ENCODE measurements at regions not wholly inside any gene's neighbourhood (a gene's known extent, or its start where the extent isn't known, plus 50 kb on each side); places are given as distances from the start of the nearest gene placed in this dataset.
A peak's percentile ranks its signal among the peaks of the same experiment; 100 is the strongest.

DNA sequence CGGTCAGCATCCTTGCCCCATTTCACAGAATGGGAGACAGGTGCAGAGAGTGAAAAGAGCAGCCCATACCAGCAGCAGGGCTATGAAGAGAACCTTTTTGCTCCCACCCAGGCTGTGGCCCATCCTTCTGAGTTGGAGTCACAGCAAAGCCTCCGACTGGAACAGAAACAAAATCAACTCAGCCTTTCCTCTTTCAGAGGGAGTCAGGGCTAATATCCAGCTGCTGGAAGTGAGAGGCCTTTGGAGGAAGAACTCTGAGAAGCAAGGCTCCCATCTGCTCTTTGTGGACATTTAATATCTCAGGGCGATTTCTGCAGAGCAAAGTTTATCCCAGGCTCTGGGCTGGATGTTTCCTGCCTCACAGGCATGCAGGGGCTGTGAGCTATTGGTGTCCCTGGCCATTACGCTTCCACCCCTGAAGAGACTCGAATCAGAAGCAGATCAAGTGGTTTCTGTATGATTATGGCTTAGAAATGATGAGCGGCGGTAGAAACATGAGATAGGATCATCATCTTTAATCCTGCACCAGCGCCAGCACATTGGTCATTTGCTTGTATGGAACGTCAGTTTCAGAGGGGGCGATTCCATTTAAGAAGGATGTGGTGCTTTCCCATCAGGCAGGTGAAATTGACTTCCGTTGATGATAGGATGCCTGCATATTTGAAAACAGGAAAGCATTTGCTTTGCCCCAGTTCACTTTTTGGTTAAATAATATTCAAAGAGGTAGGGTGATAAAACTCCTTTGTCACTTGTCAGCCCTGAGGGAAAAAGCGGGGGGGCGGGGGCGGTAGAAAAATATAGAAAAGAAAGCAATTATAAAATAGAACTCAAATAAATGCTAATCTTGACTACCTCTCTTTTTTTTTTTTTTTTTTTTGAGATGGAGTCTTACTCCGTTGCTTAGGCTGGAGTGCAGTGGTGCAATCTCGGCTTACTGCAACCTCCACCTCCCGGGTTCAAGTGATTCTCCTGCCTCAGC is 152.4 kb downstream of the LRRC30 start:
- Histone ChIP-seq H3K4me1 (ENCODE audit: control extremely low read depth in 1 of 4, control insufficient read depth in 4 of 4, insufficient read depth in 4 of 4, low read length in 3 of 4) (peaks cover 0 to 10% (median 2%) of the 10 kb centered on the region in 4 experiments), H3K27ac (ENCODE audit: insufficient read depth in 1 of 2, low read depth in 1 of 2, low read length in 2 of 2, poor library complexity in 1 of 2, severe bottlenecking in 2 of 2) (no peak overlapping the region), H3K27me3 (replicated peaks in 2 of 5; ENCODE audit: control insufficient read depth in 4 of 5, insufficient read depth in 5 of 5, low read length in 4 of 5) (no peaks in the 10 kb centered on the region), H3K4me3 (ENCODE audit: control insufficient read depth in 1 of 7, extremely low read depth in 1 of 7, insufficient read depth in 4 of 7, low read depth in 2 of 7, low read length in 6 of 7) (no peak overlapping the region), H3K9me3 (ENCODE audit: control extremely low read depth in 1 of 5, control insufficient read depth in 4 of 5, insufficient read depth in 2 of 5, low read depth in 1 of 5, low read length in 4 of 5) (no peaks in the 10 kb centered on the region), H3K36me3 (ENCODE audit: control insufficient read depth in 4 of 4, insufficient read depth in 4 of 4, low read length in 3 of 4) (no peaks in the 10 kb centered on the region)
- peak in 1 of 3 donors; percentile 6 for DNase-seq
- ChIA-PET POLR2A (no interaction called here), CTCF (no interaction called here)
- WGBS (ENCODE audit: insufficient coverage), result 67% methylated on average over 11 of the region's 17 CpGs

GRCh38 chr18:7388741-7389140 is 157.9 kb downstream of the LRRC30 start:
- no peaks in the 10 kb centered on the region for H3K27me3 ChIP-seq (replicated peaks in 2 of 5; ENCODE audit: control insufficient read depth in 4 of 5, insufficient read depth in 5 of 5, low read length in 4 of 5)
- POLR2A ChIA-PET, result no interaction called here
- no peaks in the 10 kb centered on the region for H3K36me3 ChIP-seq (ENCODE audit: control insufficient read depth in 4 of 4, insufficient read depth in 4 of 4, low read length in 3 of 4)
- CTCF ChIA-PET, result interaction anchor here (1.3 kb wide), 1 partner anchor 21 kb away, joined by 3 read pairs; no protein-coding TSS in a partner anchor
- no peak overlapping the region for H3K4me3 ChIP-seq (ENCODE audit: control insufficient read depth in 1 of 7, extremely low read depth in 1 of 7, insufficient read depth in 4 of 7, low read depth in 2 of 7, low read length in 6 of 7)
- 73% methylated on average over 5 of the region's 5 CpGs for WGBS (ENCODE audit: insufficient coverage)
- H3K27ac ChIP-seq (ENCODE audit: insufficient read depth in 1 of 2, low read depth in 1 of 2, low read length in 2 of 2, poor library complexity in 1 of 2, severe bottlenecking in 2 of 2), result no peak overlapping the region
- no peaks in the 10 kb centered on the region for H3K9me3 ChIP-seq (ENCODE audit: control extremely low read depth in 1 of 5, control insufficient read depth in 4 of 5, insufficient read depth in 2 of 5, low read depth in 1 of 5, low read length in 4 of 5)
- no peaks in the 10 kb centered on the region for H3K4me1 ChIP-seq (ENCODE audit: control extremely low read depth in 1 of 4, control insufficient read depth in 4 of 4, insufficient read depth in 4 of 4, low read length in 3 of 4)
- DNase-seq, result no peak

DNA sequence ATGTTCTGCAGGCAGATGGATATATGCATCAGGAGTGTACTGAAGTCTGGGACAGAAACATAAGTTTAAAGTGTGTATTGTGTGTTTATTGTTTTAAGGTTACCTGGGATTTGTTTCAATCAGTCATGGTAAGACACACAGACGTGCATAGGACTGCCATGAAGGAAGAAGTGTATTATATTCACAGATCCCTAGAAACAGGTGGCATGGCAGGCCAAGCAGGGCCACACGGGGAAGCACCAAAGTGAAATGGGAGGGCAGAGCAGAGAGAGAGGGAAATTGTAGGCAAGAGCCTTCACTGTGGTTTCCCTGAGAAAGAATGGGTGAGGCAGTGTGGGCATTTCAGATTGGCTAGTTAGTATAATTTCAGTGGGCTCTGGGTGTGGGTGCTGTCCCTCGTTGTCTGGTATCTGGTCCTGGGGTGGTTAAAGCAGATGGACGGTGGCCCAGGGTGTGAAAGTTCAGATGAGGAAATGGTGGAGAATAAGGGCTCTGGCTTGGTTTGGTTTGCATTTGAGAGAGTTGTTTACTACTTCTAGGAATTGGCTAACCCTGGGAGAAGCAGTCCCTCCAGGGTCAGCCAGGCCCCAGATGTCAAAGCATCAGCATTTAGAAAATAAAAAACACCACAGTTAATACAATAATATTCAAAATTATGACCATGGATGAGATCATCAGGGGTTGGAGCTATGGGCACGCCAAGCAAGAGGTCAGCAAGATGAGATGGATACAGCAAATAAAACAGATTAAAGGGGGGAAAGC is 160.0 kb downstream of the LRRC30 start:
- Histone ChIP-seq H3K9me3 (ENCODE audit: control extremely low read depth in 1 of 5, control insufficient read depth in 4 of 5, insufficient read depth in 2 of 5, low read depth in 1 of 5, low read length in 4 of 5) (no peaks in the 10 kb centered on the region), H3K4me1 (ENCODE audit: control extremely low read depth in 1 of 4, control insufficient read depth in 4 of 4, insufficient read depth in 4 of 4, low read length in 3 of 4) (no peaks in the 10 kb centered on the region), H3K4me3 (ENCODE audit: control insufficient read depth in 1 of 7, extremely low read depth in 1 of 7, insufficient read depth in 4 of 7, low read depth in 2 of 7, low read length in 6 of 7) (no peak overlapping the region), H3K36me3 (ENCODE audit: control insufficient read depth in 4 of 4, insufficient read depth in 4 of 4, low read length in 3 of 4) (no peaks in the 10 kb centered on the region), H3K27ac (ENCODE audit: insufficient read depth in 1 of 2, low read depth in 1 of 2, low read length in 2 of 2, poor library complexity in 1 of 2, severe bottlenecking in 2 of 2) (no peak overlapping the region), H3K27me3 (replicated peaks in 2 of 5; ENCODE audit: control insufficient read depth in 4 of 5, insufficient read depth in 5 of 5, low read length in 4 of 5) (no peaks in the 10 kb centered on the region)
- no peak for DNase-seq
- 97% methylated on average over 4 of the region's 5 CpGs for WGBS (ENCODE audit: insufficient coverage)
- CTCF ChIA-PET, result no interaction called here
- POLR2A ChIA-PET, result no interaction called here

DNA sequence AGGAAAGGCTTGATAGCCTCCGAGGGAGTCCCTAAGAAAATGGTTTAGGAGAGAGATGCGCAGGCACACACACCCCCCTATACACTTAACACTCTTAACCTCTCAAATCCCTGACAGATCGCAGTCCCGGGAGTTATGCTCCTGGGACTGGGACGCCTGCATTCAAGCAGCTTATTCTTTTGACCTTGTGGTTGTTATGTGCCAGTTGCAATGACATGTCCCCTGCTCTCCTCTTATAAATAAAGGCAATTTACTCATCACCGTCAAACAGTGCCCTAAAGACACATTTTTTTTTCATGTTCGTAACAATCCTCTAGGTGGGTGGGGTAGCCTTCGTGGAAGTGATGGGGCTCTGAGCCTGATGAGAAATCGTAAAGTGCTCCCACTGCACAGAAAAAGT is 162.2 kb downstream of the LRRC30 start:
- no peaks in the 10 kb centered on the region for H3K36me3 ChIP-seq (ENCODE audit: control insufficient read depth in 4 of 4, insufficient read depth in 4 of 4, low read length in 3 of 4)
- H3K4me3 ChIP-seq (ENCODE audit: control insufficient read depth in 1 of 7, extremely low read depth in 1 of 7, insufficient read depth in 4 of 7, low read depth in 2 of 7, low read length in 6 of 7), result no peak overlapping the region
- no peaks in the 10 kb centered on the region for H3K27me3 ChIP-seq (replicated peaks in 2 of 5; ENCODE audit: control insufficient read depth in 4 of 5, insufficient read depth in 5 of 5, low read length in 4 of 5)
- ChIA-PET POLR2A (no interaction called here), CTCF (no interaction called here)
- no peak overlapping the region for H3K27ac ChIP-seq (ENCODE audit: insufficient read depth in 1 of 2, low read depth in 1 of 2, low read length in 2 of 2, poor library complexity in 1 of 2, severe bottlenecking in 2 of 2)
- no peak for DNase-seq
- no peaks in the 10 kb centered on the region for H3K4me1 ChIP-seq (ENCODE audit: control extremely low read depth in 1 of 4, control insufficient read depth in 4 of 4, insufficient read depth in 4 of 4, low read length in 3 of 4)
- 100% methylated on average over 4 of the region's 9 CpGs for WGBS (ENCODE audit: insufficient coverage)
- no peaks in the 10 kb centered on the region for H3K9me3 ChIP-seq (ENCODE audit: control extremely low read depth in 1 of 5, control insufficient read depth in 4 of 5, insufficient read depth in 2 of 5, low read depth in 1 of 5, low read length in 4 of 5)

DNA sequence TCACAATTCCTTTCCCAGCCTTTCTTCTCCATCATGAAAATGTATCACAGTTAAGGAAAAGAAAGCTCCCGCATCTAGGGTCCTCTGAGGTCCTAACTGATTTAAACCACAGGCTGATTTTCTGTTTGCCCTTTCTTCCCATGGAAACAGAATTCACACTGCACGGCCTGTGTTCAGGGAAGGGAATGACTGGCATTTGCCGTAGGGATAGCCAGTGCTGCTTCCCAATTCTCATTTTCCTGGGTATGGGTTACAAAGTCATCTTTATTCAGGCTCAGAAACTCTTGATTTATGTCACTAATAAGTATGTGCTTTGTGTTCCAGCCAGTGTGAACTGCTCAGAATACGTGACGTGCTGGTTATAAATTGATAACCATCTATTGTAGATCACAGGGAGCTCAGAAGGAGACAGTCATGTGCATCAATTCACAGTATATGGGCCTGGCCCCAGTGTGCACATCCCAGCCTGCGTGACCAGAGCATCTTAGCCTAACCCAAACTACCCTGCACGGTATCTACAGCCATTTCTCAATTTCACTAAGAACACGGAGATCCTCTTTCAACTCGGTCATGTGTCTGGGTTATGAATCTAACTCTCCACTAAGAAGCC is 163.3 kb downstream of the LRRC30 start:
- no peak overlapping the region for H3K27ac ChIP-seq (ENCODE audit: insufficient read depth in 1 of 2, low read depth in 1 of 2, low read length in 2 of 2, poor library complexity in 1 of 2, severe bottlenecking in 2 of 2)
- H3K4me1 ChIP-seq (ENCODE audit: control extremely low read depth in 1 of 4, control insufficient read depth in 4 of 4, insufficient read depth in 4 of 4, low read length in 3 of 4), result no peaks in the 10 kb centered on the region
- WGBS (ENCODE audit: insufficient coverage), result 95% methylated on average over 6 of the region's 9 CpGs
- no peaks in the 10 kb centered on the region for H3K27me3 ChIP-seq (replicated peaks in 2 of 5; ENCODE audit: control insufficient read depth in 4 of 5, insufficient read depth in 5 of 5, low read length in 4 of 5)
- ChIA-PET CTCF (no interaction called here), POLR2A (no interaction called here)
- H3K9me3 ChIP-seq (ENCODE audit: control extremely low read depth in 1 of 5, control insufficient read depth in 4 of 5, insufficient read depth in 2 of 5, low read depth in 1 of 5, low read length in 4 of 5), result no peaks in the 10 kb centered on the region
- H3K4me3 ChIP-seq (ENCODE audit: control insufficient read depth in 1 of 7, extremely low read depth in 1 of 7, insufficient read depth in 4 of 7, low read depth in 2 of 7, low read length in 6 of 7), result no peak overlapping the region
- no peak for DNase-seq
- H3K36me3 ChIP-seq (ENCODE audit: control insufficient read depth in 4 of 4, insufficient read depth in 4 of 4, low read length in 3 of 4), result no peaks in the 10 kb centered on the region

GRCh38 chr18:7395566-7395965 is 164.7 kb downstream of the LRRC30 start:
- no peaks in the 10 kb centered on the region for H3K27me3 ChIP-seq (replicated peaks in 2 of 5; ENCODE audit: control insufficient read depth in 4 of 5, insufficient read depth in 5 of 5, low read length in 4 of 5)
- ChIA-PET CTCF (no interaction called here), POLR2A (interaction anchor here (0.6 kb wide), 1 partner anchor 40 kb away, joined by 4 read pairs; no protein-coding TSS in a partner anchor)
- WGBS (ENCODE audit: insufficient coverage), result 100% methylated on average over 2 of the region's 4 CpGs
- no peaks in the 10 kb centered on the region for H3K36me3 ChIP-seq (ENCODE audit: control insufficient read depth in 4 of 4, insufficient read depth in 4 of 4, low read length in 3 of 4)
- no peak overlapping the region for H3K4me3 ChIP-seq (ENCODE audit: control insufficient read depth in 1 of 7, extremely low read depth in 1 of 7, insufficient read depth in 4 of 7, low read depth in 2 of 7, low read length in 6 of 7)
- DNase-seq, result no peak
- no peaks in the 10 kb centered on the region for H3K4me1 ChIP-seq (ENCODE audit: control extremely low read depth in 1 of 4, control insufficient read depth in 4 of 4, insufficient read depth in 4 of 4, low read length in 3 of 4)
- no peak overlapping the region for H3K27ac ChIP-seq (ENCODE audit: insufficient read depth in 1 of 2, low read depth in 1 of 2, low read length in 2 of 2, poor library complexity in 1 of 2, severe bottlenecking in 2 of 2)
- H3K9me3 ChIP-seq (ENCODE audit: control extremely low read depth in 1 of 5, control insufficient read depth in 4 of 5, insufficient read depth in 2 of 5, low read depth in 1 of 5, low read length in 4 of 5), result no peaks in the 10 kb centered on the region

DNA sequence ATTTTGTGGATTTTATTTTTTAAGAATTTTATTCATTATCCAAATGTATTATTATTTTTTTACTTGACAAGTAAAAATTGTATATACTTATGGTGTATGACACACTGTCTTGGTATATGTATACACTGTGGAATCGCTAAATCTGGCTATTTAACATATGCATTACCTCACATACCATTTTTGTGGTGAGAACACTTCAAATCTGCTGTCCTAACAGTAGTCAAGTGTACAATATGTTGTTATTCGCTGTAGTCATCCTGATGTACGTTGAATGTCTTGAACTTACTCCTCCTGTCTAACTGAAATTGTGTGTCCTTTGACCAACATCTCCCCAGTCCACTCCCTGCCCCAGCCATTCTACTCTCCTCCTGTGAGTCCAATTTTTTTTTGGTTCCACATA is 153.2 kb upstream of the PTPRM start:
- CTCF ChIA-PET, result no interaction called here
- Histone ChIP-seq H3K36me3 (ENCODE audit: control insufficient read depth in 4 of 4, insufficient read depth in 4 of 4, low read length in 3 of 4) (no peaks in the 10 kb centered on the region), H3K4me1 (ENCODE audit: control extremely low read depth in 1 of 4, control insufficient read depth in 4 of 4, insufficient read depth in 4 of 4, low read length in 3 of 4) (peaks cover 0 to 20% (median 9%) of the 10 kb centered on the region in 4 experiments), H3K27ac (ENCODE audit: insufficient read depth in 1 of 2, low read depth in 1 of 2, low read length in 2 of 2, poor library complexity in 1 of 2, severe bottlenecking in 2 of 2) (no peak overlapping the region), H3K4me3 (ENCODE audit: control insufficient read depth in 1 of 7, extremely low read depth in 1 of 7, insufficient read depth in 4 of 7, low read depth in 2 of 7, low read length in 6 of 7) (no peak overlapping the region), H3K27me3 (replicated peaks in 2 of 5; ENCODE audit: control insufficient read depth in 4 of 5, insufficient read depth in 5 of 5, low read length in 4 of 5) (peaks cover 0 to 10% (median 0%) of the 10 kb centered on the region in 5 experiments), H3K9me3 (ENCODE audit: control extremely low read depth in 1 of 5, control insufficient read depth in 4 of 5, insufficient read depth in 2 of 5, low read depth in 1 of 5, low read length in 4 of 5) (no peaks in the 10 kb centered on the region)
- no peak for DNase-seq
- 100% methylated on average over 2 of the region's 3 CpGs for WGBS (ENCODE audit: insufficient coverage)
- POLR2A ChIA-PET, result no interaction called here
